ENCODE measurements at regions not wholly inside any gene's neighbourhood (a gene's known extent, or its start where the extent isn't known, plus 50 kb on each side); places are given as distances from the start of the nearest gene placed in this dataset.

- no peak for TF ChIP-seq MXI1 (conservative IDR thresholded peaks at IDR 0.05; ENCODE audit: poor library complexity, severe bottlenecking)
- no peak for TF ChIP-seq TAF1 (IDR thresholded peaks at IDR 0.05; ENCODE audit: low read depth)
- TF ChIP-seq CTCF (IDR thresholded peaks at IDR 0.05; ENCODE audit: poor library complexity, severe bottlenecking) = no peak
- TF ChIP-seq REST (IDR thresholded peaks at IDR 0.05; ENCODE audit: borderline replicate concordance) = no peak
- TF ChIP-seq EZH2 (IDR thresholded peaks at IDR 0.05; ENCODE audit: borderline replicate concordance, insufficient read depth, low read length, poor library complexity, severe bottlenecking) = no peak
- no peak for TF ChIP-seq EP300 (conservative IDR thresholded peaks at IDR 0.05; ENCODE audit: poor library complexity, severe bottlenecking)
- TF ChIP-seq RAD21 (conservative IDR thresholded peaks at IDR 0.05) = no peak
- no peak for TF ChIP-seq SMC3 (conservative IDR thresholded peaks at IDR 0.05; ENCODE audit: poor library complexity)
- TF ChIP-seq POLR2AphosphoS5 (IDR thresholded peaks at IDR 0.05) = no peak
- H3K4me2 ChIP-seq (ENCODE audit: low read length) = no peak overlapping the region
- H3K9me2 ChIP-seq (ENCODE audit: insufficient read depth, low read length) = no peaks in the 10 kb centered on the region
- H3K27me3 ChIP-seq (ENCODE audit: insufficient read depth, low read depth, low read length) = no peaks in the 10 kb centered on the region
- H3K79me2 ChIP-seq (replicated peaks; ENCODE audit: insufficient read depth, low read length) = no peaks in the 10 kb centered on the region
- H3K27ac ChIP-seq (ENCODE audit: low read length) = no peak overlapping the region
- no peaks in the 10 kb centered on the region for H3K36me3 ChIP-seq (ENCODE audit: insufficient read depth, low read length)
- H3K4me3 ChIP-seq (ENCODE audit: low read length) = no peak overlapping the region
- H4K20me1 ChIP-seq (ENCODE audit: insufficient read depth) = no peaks in the 10 kb centered on the region
- H3F3A ChIP-seq (ENCODE audit: insufficient read depth, low read length, poor library complexity, severe bottlenecking) = no peaks in the 10 kb centered on the region
- no peak overlapping the region for H3K9ac ChIP-seq (ENCODE audit: low read length)
- no peaks in the 10 kb centered on the region for H3K9me3 ChIP-seq (ENCODE audit: low read length)
- no peak overlapping the region for H2AFZ ChIP-seq (ENCODE audit: low read depth, low read length)
Observed at GRCh38 chr5:10065428-10066000, 184.2 kb downstream of the ATPSCKMT start.

- peak overlapping the region; percentile 9 for H3K27ac ChIP-seq (ENCODE audit: low read length)
- H3K4me3 ChIP-seq (ENCODE audit: low read length) = peak overlapping the region; percentile 9
- TF ChIP-seq EZH2 (IDR thresholded peaks at IDR 0.05; ENCODE audit: borderline replicate concordance, insufficient read depth, low read length, poor library complexity, severe bottlenecking) = no peak
- TF ChIP-seq SMC3 (conservative IDR thresholded peaks at IDR 0.05; ENCODE audit: poor library complexity) = no peak
- no peaks in the 10 kb centered on the region for H3K9me3 ChIP-seq (ENCODE audit: low read length)
- H3F3A ChIP-seq (ENCODE audit: insufficient read depth, low read length, poor library complexity, severe bottlenecking) = no peaks in the 10 kb centered on the region
- H3K79me2 ChIP-seq (replicated peaks; ENCODE audit: insufficient read depth, low read length) = no peaks in the 10 kb centered on the region
- H3K9ac ChIP-seq (ENCODE audit: low read length) = no peak overlapping the region
- no peaks in the 10 kb centered on the region for H3K27me3 ChIP-seq (ENCODE audit: insufficient read depth, low read depth, low read length)
- H3K36me3 ChIP-seq (ENCODE audit: insufficient read depth, low read length) = no peaks in the 10 kb centered on the region
- no peak overlapping the region for H2AFZ ChIP-seq (ENCODE audit: low read depth, low read length)
- no peak overlapping the region for H3K4me2 ChIP-seq (ENCODE audit: low read length)
- no peaks in the 10 kb centered on the region for H4K20me1 ChIP-seq (ENCODE audit: insufficient read depth)
- H3K9me2 ChIP-seq (ENCODE audit: insufficient read depth, low read length) = no peaks in the 10 kb centered on the region
Observed at GRCh38 chr5:10064546-10065195, 185.0 kb downstream of the ATPSCKMT start.

Measured in neural cell (in vitro differentiated cells).